Neural cell (in vitro differentiated cells): ENCODE measurements at regions not wholly inside any gene's neighbourhood (a gene's known extent, or its start where the extent isn't known, plus 50 kb on each side); places are given as distances from the start of the nearest gene placed in this dataset.

Experiments used
- H2AFZ ChIP-seq: fragments of 200-600, 300-800 bp; sonication (generic), shearing (Covaris generic); 2 replicates; pipeline ENCODE4 v1.6.0; 2014; ENCODE audit warnings: low read depth, mild to moderate bottlenecking, antibody characterized with exemption, low read length, moderate library complexity
- H3F3A ChIP-seq: fragments of 200-600 bp; shearing (Covaris generic); 2 replicates; pipeline ENCODE4 v1.6.1; 2016; ENCODE audit warnings: mild to moderate bottlenecking, moderate library complexity, mixed read lengths, antibody characterized with exemption, low read length; ENCODE audit not compliant: insufficient read depth, poor library complexity, severe bottlenecking
- H3K27ac ChIP-seq: fragments of 200-600, 300-800 bp; sonication (generic), shearing (Covaris generic); 2 replicates; pipeline ENCODE4 v1.5.1; 2014; ENCODE audit warnings: mild to moderate bottlenecking, low read length, moderate library complexity
- H3K27me3 ChIP-seq: fragments of 300-800, 200-600 bp; sonication (generic), shearing (Covaris generic); 2 replicates; pipeline ENCODE4 v1.6.0; 2014; ENCODE audit warnings: mild to moderate bottlenecking, low read depth, low read length, moderate library complexity; ENCODE audit not compliant: insufficient read depth
- H3K36me3 ChIP-seq: fragments of 300-800, 200-600 bp; sonication (generic), shearing (Covaris generic); 2 replicates; pipeline ENCODE4 v1.5.1; 2014; ENCODE audit warnings: mild to moderate bottlenecking, antibody characterized with exemption, low read length, moderate library complexity; ENCODE audit not compliant: insufficient read depth
- H3K4me2 ChIP-seq: fragments of 300-800, 200-600 bp; sonication (generic), shearing (Covaris generic); 2 replicates; pipeline ENCODE4 v1.6.0; 2014; ENCODE audit warnings: mild to moderate bottlenecking, low read length
- H3K4me3 ChIP-seq: fragments of 300-800, 200-600 bp; sonication (generic), shearing (Covaris generic); 2 replicates; pipeline ENCODE4 v1.5.1; 2014; ENCODE audit warnings: mild to moderate bottlenecking, low read length, moderate library complexity
- H3K79me2 ChIP-seq: fragments of 200-600 bp; shearing (Covaris generic); replicated peaks from 2 replicates; pipeline ENCODE4 v1.6.0; 2014; ENCODE audit warnings: mild to moderate bottlenecking, low read length, moderate library complexity; ENCODE audit not compliant: insufficient read depth
- H3K9ac ChIP-seq: fragments of 300-800, 200-600 bp; sonication (generic), shearing (Covaris generic); 2 replicates; pipeline ENCODE4 v1.6.1; 2016; ENCODE audit warnings: mild to moderate bottlenecking, low read length, mixed read lengths
- H3K9me2 ChIP-seq: fragments of 200-600 bp; shearing (Covaris generic); 2 replicates; pipeline ENCODE4 v1.6.1; 2016; ENCODE audit warnings: mild to moderate bottlenecking, low read length, mixed read lengths; ENCODE audit not compliant: insufficient read depth
- H3K9me3 ChIP-seq: fragments of 200-600, 300-800 bp; sonication (generic), shearing (Covaris generic); 2 replicates; pipeline ENCODE4 v1.6.1; 2016; ENCODE audit warnings: mild to moderate bottlenecking, mixed run types, low read length, moderate library complexity, mixed read lengths
- H4K20me1 ChIP-seq: fragments of 200-600 bp; shearing (Covaris generic); 2 replicates; pipeline ENCODE4 v1.6.1; 2016; ENCODE audit warnings: mild to moderate bottlenecking, mixed run types; ENCODE audit not compliant: insufficient read depth
- CTCF ChIP-seq: fragments of 450-650 bp; IDR thresholded peaks from 2 replicates; pipeline ENCODE4 v1.5.1; 2014; ENCODE audit warnings: antibody characterized with exemption, mild to moderate bottlenecking, moderate library complexity; ENCODE audit not compliant: poor library complexity, severe bottlenecking
- EP300 ChIP-seq: fragments of 450-650 bp; conservative IDR thresholded peaks from 2 replicates; pipeline ENCODE4 v1.6.1; 2014; ENCODE audit warnings: antibody characterized with exemption, mild to moderate bottlenecking, moderate library complexity; ENCODE audit not compliant: poor library complexity, severe bottlenecking
- EZH2 ChIP-seq: fragments of 200-600, 300-800 bp; shearing (Covaris generic), sonication (generic); IDR thresholded peaks from 2 replicates; pipeline ENCODE4 v1.6.1; 2014; ENCODE audit warnings: antibody characterized with exemption, low read length, borderline replicate concordance, mild to moderate bottlenecking; ENCODE audit not compliant: insufficient read depth, poor library complexity, severe bottlenecking
- MXI1 ChIP-seq: fragments of 450-650 bp; conservative IDR thresholded peaks from 2 replicates; pipeline ENCODE4 v1.6.1; 2014; ENCODE audit warnings: antibody characterized with exemption, mild to moderate bottlenecking; ENCODE audit not compliant: poor library complexity, severe bottlenecking
- POLR2AphosphoS5 ChIP-seq: IDR thresholded peaks from 2 replicates; pipeline ENCODE4 v1.6.1; 2012
- RAD21 ChIP-seq: fragments of 450-650 bp; conservative IDR thresholded peaks from 2 replicates; pipeline ENCODE4 v1.6.1; 2014; ENCODE audit warnings: antibody characterized with exemption, mild to moderate bottlenecking, moderate library complexity
- REST ChIP-seq: IDR thresholded peaks from 2 replicates; pipeline ENCODE4 v1.6.1; 2012; ENCODE audit warnings: borderline replicate concordance
- SMC3 ChIP-seq: fragments of 450-650 bp; conservative IDR thresholded peaks from 2 replicates; pipeline ENCODE4 v1.6.1; 2014; ENCODE audit warnings: antibody characterized with exemption, mild to moderate bottlenecking, moderate library complexity; ENCODE audit not compliant: poor library complexity
- TAF1 ChIP-seq: IDR thresholded peaks from 2 replicates; pipeline ENCODE4 v1.6.1; 2012; ENCODE audit warnings: low read depth

- no peak overlapping the region for H2AFZ ChIP-seq
- H3K4me3 ChIP-seq: no peak overlapping the region
- no peaks in the 10 kb centered on the region for H4K20me1 ChIP-seq
- H3K9me2 ChIP-seq: no peaks in the 10 kb centered on the region
- no peaks in the 10 kb centered on the region for H3K79me2 ChIP-seq
- no peak overlapping the region for H3K9ac ChIP-seq
- H3F3A ChIP-seq: no peaks in the 10 kb centered on the region
- TF ChIP-seq CTCF (no peak), TAF1 (no peak), MXI1 (no peak), POLR2AphosphoS5 (no peak), EP300 (no peak), RAD21 (no peak), EZH2 (no peak), SMC3 (no peak), REST (no peak)
- no peaks in the 10 kb centered on the region for H3K9me3 ChIP-seq
- no peak overlapping the region for H3K27ac ChIP-seq
- no peak overlapping the region for H3K4me2 ChIP-seq
- H3K36me3 ChIP-seq: no peaks in the 10 kb centered on the region
- no peaks in the 10 kb centered on the region for H3K27me3 ChIP-seq
Observed at GRCh38 chr5:39896104-39896503, 471.3 kb upstream of the DAB2 start.

GRCh38 chr5:39892708-39893107, 467.9 kb upstream of the DAB2 start:
- H3K9ac ChIP-seq: no peak overlapping the region
- H3K27ac ChIP-seq: no peak overlapping the region
- H2AFZ ChIP-seq: no peak overlapping the region

More at GRCh38 chr5:39892708-39893107, 467.9 kb upstream of the DAB2 start:
- no peaks in the 10 kb centered on the region for H3F3A ChIP-seq
- no peak overlapping the region for H3K4me2 ChIP-seq
- no peaks in the 10 kb centered on the region for H3K36me3 ChIP-seq
- H4K20me1 ChIP-seq: no peaks in the 10 kb centered on the region
- TF ChIP-seq POLR2AphosphoS5 (no peak), CTCF (no peak), TAF1 (no peak), RAD21 (no peak), SMC3 (no peak), EP300 (no peak), MXI1 (no peak), REST (no peak), EZH2 (no peak)
- no peaks in the 10 kb centered on the region for H3K27me3 ChIP-seq
- H3K9me3 ChIP-seq: no peaks in the 10 kb centered on the region
- H3K79me2 ChIP-seq: no peaks in the 10 kb centered on the region
- no peak overlapping the region for H3K4me3 ChIP-seq
- no peaks in the 10 kb centered on the region for H3K9me2 ChIP-seq
